Keratinocyte (primary cell): ENCODE measurements at regions not wholly inside any gene's neighbourhood (a gene's known extent, or its start where the extent isn't known, plus 50 kb on each side); places are given as distances from the start of the nearest gene placed in this dataset.

Source experiments
- DNase-seq: peaks from one replicate; pipeline ENCODE4 v3.0.0-alpha.2; 2011; ENCODE audit warnings: low read depth, missing footprints, low spot score
- FAIRE-seq: peaks from 2 replicates; lab custom pipeline; 2011; peaks lifted over from hg19 to GRCh38; lab: Jason Lieb, UNC
- H2AFZ ChIP-seq: 2 replicates; pipeline ENCODE4 v1.6.0; 2012; ENCODE audit warnings: low read length, control low read depth, inconsistent platforms; ENCODE audit not compliant: control insufficient read depth
- H3K27ac ChIP-seq: 2 replicates; pipeline ENCODE4 v1.5.1; 2011; ENCODE audit warnings: low read length; ENCODE audit not compliant: control insufficient read depth, insufficient read depth
- H3K27me3 ChIP-seq: 3 replicates; pipeline ENCODE4 v1.6.0; 2011; ENCODE audit warnings: low read length; ENCODE audit not compliant: control insufficient read depth, insufficient read depth; ENCODE audit errors: extremely low read depth
- H3K36me3 ChIP-seq, 2 experiments: 2 replicates in 1 of 2; 3 replicates in 1 of 2; pipeline ENCODE4 v1.5.1; 2011; ENCODE audit warnings: low read length in 2 of 2, mild to moderate bottlenecking in 1 of 2; ENCODE audit not compliant: control insufficient read depth in 2 of 2, insufficient read depth in 2 of 2; ENCODE audit errors: extremely low read depth in 1 of 2
- H3K4me1 ChIP-seq: 3 replicates; pipeline ENCODE4 v1.5.1; 2011; ENCODE audit warnings: low read length; ENCODE audit not compliant: control insufficient read depth, insufficient read depth; ENCODE audit errors: extremely low read depth
- H3K4me2 ChIP-seq: 3 replicates; pipeline ENCODE4 v1.6.0; 2011; ENCODE audit warnings: low read depth, low read length; ENCODE audit not compliant: control insufficient read depth, insufficient read depth; ENCODE audit errors: extremely low read depth
- H3K4me3 ChIP-seq, 3 experiments: fragments of 200-600 bp in 1 of 3; sonication (generic) in 1 of 3; 2 replicates in 2 of 3; 3 replicates in 1 of 3; pipeline ENCODE4 v1.5.1; 2011 to 2016; ENCODE audit warnings: low read length in 3 of 3, mild to moderate bottlenecking in 3 of 3, control low read depth in 2 of 3, inconsistent platforms in 1 of 3, low read depth in 1 of 3, mixed read lengths in 1 of 3, mixed run types in 1 of 3, moderate library complexity in 1 of 3; ENCODE audit not compliant: control insufficient read depth in 2 of 3, insufficient read depth in 2 of 3; ENCODE audit errors: extremely low read depth in 1 of 3
- H3K79me2 ChIP-seq: 2 replicates; pipeline ENCODE4 v1.6.0; 2012; ENCODE audit warnings: low read length; ENCODE audit not compliant: control insufficient read depth, insufficient read depth
- H3K9ac ChIP-seq: 3 replicates; pipeline ENCODE4 v1.6.0; 2011; ENCODE audit warnings: low read length; ENCODE audit not compliant: control insufficient read depth, insufficient read depth; ENCODE audit errors: extremely low read depth
- H3K9me1 ChIP-seq: 3 replicates; pipeline ENCODE4 v1.6.0; 2011; ENCODE audit warnings: low read length; ENCODE audit not compliant: control insufficient read depth, insufficient read depth; ENCODE audit errors: extremely low read depth
- H3K9me3 ChIP-seq: 2 replicates; pipeline ENCODE4 v1.5.1; 2012; ENCODE audit warnings: low read depth, low read length; ENCODE audit not compliant: control insufficient read depth
- H4K20me1 ChIP-seq: 3 replicates; pipeline ENCODE4 v1.6.0; 2011; ENCODE audit warnings: low read length; ENCODE audit not compliant: control insufficient read depth, insufficient read depth; ENCODE audit errors: extremely low read depth
- EZH2 ChIP-seq: IDR thresholded peaks from one replicate; pipeline ENCODE4 v1.6.1; 2012; ENCODE audit warnings: inconsistent platforms, mild to moderate bottlenecking, low read length, moderate library complexity
- dilution Hi-C: fragments of 300-500 bp; cut with MboI; formaldehyde crosslinking; loops from one replicate; pipeline ENCODE4 v1.7.0; 2020; ENCODE audit warnings: low sequenced_read_pairs; ENCODE audit not compliant: extremely low pct_ligation_motif_present
- TF ChIP-seq, protein P1 (sequence below), 3 experiments: IDR thresholded peaks in 1 of 3; conservative IDR thresholded peaks in 1 of 3; optimal IDR thresholded peaks in 1 of 3; 2 replicates in 2 of 3; 3 replicates in 1 of 3; pipeline versions ENCODE3 to v1.5.1; 2011; ENCODE audit warnings: low read length in 3 of 3, mild to moderate bottlenecking in 3 of 3, moderate library complexity in 2 of 3, control low read depth in 1 of 3, inconsistent platforms in 1 of 3; ENCODE audit not compliant: insufficient read depth in 2 of 3; ENCODE audit errors: extremely low read depth in 1 of 3

DNA sequence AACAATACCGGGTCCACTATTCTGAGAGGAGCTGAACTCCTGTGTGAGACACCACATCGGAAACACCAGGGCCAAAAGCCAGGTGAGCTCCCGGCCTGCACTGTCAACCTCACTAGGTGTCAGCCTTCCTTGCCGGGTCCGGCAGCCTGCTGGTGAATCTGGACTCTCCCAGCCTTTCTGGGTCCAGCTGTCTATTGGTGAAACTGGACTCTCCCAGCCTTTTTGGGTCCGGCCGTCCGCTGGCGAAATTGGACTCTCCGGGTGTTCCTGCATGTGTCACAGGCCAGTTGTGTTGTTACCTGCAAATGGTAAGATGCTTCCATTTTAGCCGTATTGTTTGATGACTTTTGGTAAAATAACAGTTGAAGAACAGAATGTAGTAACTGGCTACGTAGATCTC, 801.5 kb downstream of the CDH9 start:
- DNase-seq = no peak
- Histone ChIP-seq H3K79me2 (no peaks in the 10 kb centered on the region), H3K4me3 (no peak overlapping the region), H3K27me3 (no peaks in the 10 kb centered on the region), H3K4me2 (no peak overlapping the region), H2AFZ (no peak overlapping the region), H3K9me3 (peaks cover 5% of the 10 kb centered on the region), H3K4me1 (no peaks in the 10 kb centered on the region), H3K36me3 (no peaks in the 10 kb centered on the region), H3K9ac (no peak overlapping the region), H4K20me1 (no peaks in the 10 kb centered on the region), H3K27ac (no peak overlapping the region), H3K9me1 (no peaks in the 10 kb centered on the region)
- dilution Hi-C loops = no loop called here
- TF ChIP-seq, protein P1, sequence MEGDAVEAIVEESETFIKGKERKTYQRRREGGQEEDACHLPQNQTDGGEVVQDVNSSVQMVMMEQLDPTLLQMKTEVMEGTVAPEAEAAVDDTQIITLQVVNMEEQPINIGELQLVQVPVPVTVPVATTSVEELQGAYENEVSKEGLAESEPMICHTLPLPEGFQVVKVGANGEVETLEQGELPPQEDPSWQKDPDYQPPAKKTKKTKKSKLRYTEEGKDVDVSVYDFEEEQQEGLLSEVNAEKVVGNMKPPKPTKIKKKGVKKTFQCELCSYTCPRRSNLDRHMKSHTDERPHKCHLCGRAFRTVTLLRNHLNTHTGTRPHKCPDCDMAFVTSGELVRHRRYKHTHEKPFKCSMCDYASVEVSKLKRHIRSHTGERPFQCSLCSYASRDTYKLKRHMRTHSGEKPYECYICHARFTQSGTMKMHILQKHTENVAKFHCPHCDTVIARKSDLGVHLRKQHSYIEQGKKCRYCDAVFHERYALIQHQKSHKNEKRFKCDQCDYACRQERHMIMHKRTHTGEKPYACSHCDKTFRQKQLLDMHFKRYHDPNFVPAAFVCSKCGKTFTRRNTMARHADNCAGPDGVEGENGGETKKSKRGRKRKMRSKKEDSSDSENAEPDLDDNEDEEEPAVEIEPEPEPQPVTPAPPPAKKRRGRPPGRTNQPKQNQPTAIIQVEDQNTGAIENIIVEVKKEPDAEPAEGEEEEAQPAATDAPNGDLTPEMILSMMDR (optimal IDR thresholded peaks at IDR 0.05 in 1 of 3, IDR thresholded peaks at IDR 0.05 in 1 of 3, conservative IDR thresholded peaks at IDR 0.05 in 1 of 3; ENCODE audit: extremely low read depth in 1 of 3, insufficient read depth in 2 of 3, low read length in 3 of 3) = no peak
- TF ChIP-seq EZH2 = no peak
- no peak for FAIRE-seq

DNA sequence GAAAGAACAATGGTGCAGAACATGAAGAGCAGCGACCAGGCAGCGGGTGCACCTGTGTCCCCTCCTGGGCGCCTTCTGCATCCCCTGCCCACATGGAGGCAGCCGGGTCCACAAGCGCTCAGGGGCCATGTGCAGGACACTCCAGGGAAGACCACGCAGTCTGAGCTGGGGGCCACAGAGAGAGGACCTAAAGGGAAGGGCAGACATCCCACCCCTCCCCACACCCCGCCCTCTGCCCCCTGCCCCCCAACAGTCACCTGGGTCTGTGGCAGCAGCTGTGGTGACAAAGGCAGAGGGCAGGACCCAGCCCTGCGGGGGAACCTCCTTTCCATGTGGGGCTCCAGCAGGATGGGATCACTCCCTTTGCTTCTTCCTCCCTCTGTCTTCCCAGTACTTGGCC, 805.7 kb downstream of the CDH9 start:
- no peak for TF ChIP-seq EZH2
- TF ChIP-seq, protein P1 (optimal IDR thresholded peaks at IDR 0.05 in 1 of 3, IDR thresholded peaks at IDR 0.05 in 1 of 3, conservative IDR thresholded peaks at IDR 0.05 in 1 of 3; ENCODE audit: extremely low read depth in 1 of 3, insufficient read depth in 2 of 3, low read length in 3 of 3) = no peak

More for the DNA sequence above, 805.7 kb downstream of the CDH9 start:
- Histone ChIP-seq H4K20me1 (no peaks in the 10 kb centered on the region), H3K27ac (no peak overlapping the region), H3K9me3 (peaks cover 10% of the 10 kb centered on the region), H3K4me1 (no peaks in the 10 kb centered on the region), H3K9me1 (no peaks in the 10 kb centered on the region), H3K36me3 (no peaks in the 10 kb centered on the region), H3K79me2 (no peaks in the 10 kb centered on the region), H3K9ac (no peak overlapping the region), H2AFZ (no peak overlapping the region), H3K4me3 (no peak overlapping the region), H3K27me3 (no peaks in the 10 kb centered on the region), H3K4me2 (no peak overlapping the region)
- DNase-seq (no peak), FAIRE-seq (no peak)
- dilution Hi-C loops = no loop called here
